HepG2 (cell line): ENCODE measurements at regions not wholly inside any gene's neighbourhood (a gene's known extent, or its start where the extent isn't known, plus 50 kb on each side); places are given as distances from the start of the nearest gene placed in this dataset.
"Not testable (repeated sequence)": the region's sequence is repeated elsewhere in the genome, so short reads cannot be mapped to it uniquely, and the experiment has no call there.

Experiments
- ATAC-seq: fragments of 200-7000 bp; cut with Tn5 transposase; 3 replicates; pipeline ENCODE4 v1.9.1; 2020; ENCODE audit warnings: mild to moderate bottlenecking, moderate library complexity
- BruUV-seq: library from RNA; stranded (reverse); fragments of 400-500 nt; replicated peaks from 2 replicates; lab custom pipeline; 2021; lab: Mats Ljungman, UMichigan
- CTCF ChIA-PET: fragments of 300-600 bp; formaldehyde crosslinking; extraction: SDS; loops from one replicate; lab custom pipeline; 2021; ENCODE audit warnings: low total read pairs, inconsistent platforms, low intra/inter-chr PET ratio; lab: Yijun Ruan, JAX
- POLR2A ChIA-PET: fragments of 350-600 bp; sonication (Branson Sonifier 250); formaldehyde crosslinking; loops from one replicate; lab custom pipeline; 2020; ENCODE audit warnings: antibody characterized with exemption, inconsistent platforms; lab: Yijun Ruan, JAX
- DNase-seq: peaks from one replicate; pipeline ENCODE4 v3.0.0-alpha.2; 2015; ENCODE audit warnings: low spot score
- FAIRE-seq: peaks from 3 replicates; lab custom pipeline; 2011; peaks lifted over from hg19 to GRCh38; lab: Jason Lieb, UNC
- H2AFZ ChIP-seq: one replicate; pipeline ENCODE4 v1.6.1; 2011; ENCODE audit warnings: low read length, inconsistent platforms
- H3K27ac ChIP-seq: fragments of 300-600 bp; 3 replicates; pipeline ENCODE4 v1.8.0; 2011; ENCODE audit warnings: mixed run types, mild to moderate bottlenecking, mixed read lengths, low read length, inconsistent platforms; ENCODE audit not compliant: insufficient read depth; ENCODE audit errors: extremely low read length
- H3K27me3 ChIP-seq, 2 experiments: fragments of 200-600 bp in 1 of 2; 2 replicates in 1 of 2; 3 replicates in 1 of 2; pipeline versions ENCODE4 v1.6.0 to v1.8.0; 2011; ENCODE audit warnings: low read length in 2 of 2, mild to moderate bottlenecking in 2 of 2, moderate library complexity in 2 of 2, inconsistent platforms in 1 of 2; ENCODE audit not compliant: insufficient read depth in 2 of 2, control insufficient read depth in 1 of 2
- H3K36me3 ChIP-seq, 2 experiments: fragments of 200-600 bp in 1 of 2; replicated peaks in 1 of 2; 2 replicates in 1 of 2; 3 replicates in 1 of 2; pipeline versions ENCODE4 v1.5.1 to v1.8.0; 2011; ENCODE audit warnings: low read length in 2 of 2, inconsistent platforms in 1 of 2; ENCODE audit not compliant: insufficient read depth in 2 of 2, control insufficient read depth in 1 of 2
- H3K4me1 ChIP-seq: 2 replicates; pipeline ENCODE4 v1.5.1; 2012; ENCODE audit warnings: low read length, inconsistent platforms; ENCODE audit not compliant: insufficient read depth
- H3K4me2 ChIP-seq: 2 replicates; pipeline ENCODE4 v1.6.0; 2011; ENCODE audit warnings: low read depth, low read length, inconsistent platforms
- H3K4me3 ChIP-seq, 3 experiments: fragments of 200-600 bp in 1 of 3; sonication (generic), shearing (Covaris generic) in 1 of 3; replicated peaks in 1 of 3; 2 replicates each; pipeline ENCODE4 v1.5.1; 2011 to 2016; ENCODE audit warnings: low read length in 3 of 3, inconsistent platforms in 2 of 3, low read depth in 2 of 3, mild to moderate bottlenecking in 2 of 3, control low read depth in 1 of 3, mixed read lengths in 1 of 3; ENCODE audit not compliant: insufficient read depth in 1 of 3
- H3K79me2 ChIP-seq: one replicate; pipeline ENCODE4 v1.6.1; 2011; ENCODE audit warnings: low read length, inconsistent platforms; ENCODE audit not compliant: insufficient read depth
- H3K9ac ChIP-seq: 2 replicates; pipeline ENCODE4 v1.6.0; 2011; ENCODE audit warnings: mild to moderate bottlenecking, low read depth, low read length, inconsistent platforms; ENCODE audit not compliant: insufficient read depth
- H3K9me3 ChIP-seq: 2 replicates; pipeline ENCODE4 v1.5.1; 2012; ENCODE audit warnings: mild to moderate bottlenecking, low read length
- H4K20me1 ChIP-seq: 2 replicates; pipeline ENCODE4 v1.6.0; 2011; ENCODE audit warnings: inconsistent platforms, mild to moderate bottlenecking, low read length, moderate library complexity; ENCODE audit not compliant: insufficient read depth
- ADNP ChIP-seq: sonication (generic); formaldehyde crosslinking; IDR thresholded peaks from 2 replicates; pipeline ENCODE4 v1.4.0; 2020; ENCODE audit warnings: missing genetic modification reagents
- FOXC1 ChIP-seq: sonication (generic); formaldehyde crosslinking; IDR thresholded peaks from 2 replicates; pipeline ENCODE4 v1.8.0; 2022; ENCODE audit warnings: mild to moderate bottlenecking, missing genetic modification reagents, borderline replicate concordance
- KLF16 ChIP-seq, 2 experiments: sonication (generic) in 1 of 2; formaldehyde crosslinking in 1 of 2; IDR thresholded peaks; 2 replicates each; pipeline versions ENCODE4 v1.6.1 to v1.8.0; 2016 to 2023; ENCODE audit warnings: missing genetic modification reagents in 2 of 2, missing compliant biosample characterization in 1 of 2
- SYNCRIP ChIP-seq: fragments of 200-400 bp; formaldehyde crosslinking; IDR thresholded peaks from 2 replicates; pipeline ENCODE4 v1.6.1; 2018; ENCODE audit warnings: mild to moderate bottlenecking, low read depth, low read length; ENCODE audit not compliant: insufficient read depth
- ZNF33B ChIP-seq: sonication (generic); formaldehyde crosslinking; IDR thresholded peaks from 2 replicates; pipeline ENCODE4 v1.5.1; 2020; ENCODE audit warnings: mild to moderate bottlenecking, missing genetic modification reagents
- WGBS: methylation state at CpG from one replicate; pipeline ENCODE4 v1.1.6; 2017; ENCODE audit warnings: low lambda C conversion rate; 5-methylcytosine and 5-hydroxymethylcytosine counted together
- in situ Hi-C: cut with HindIII; loops from 2 replicates; pipeline ENCODE4 v1.10.0; 2017; ENCODE audit warnings: low pct_unique_long_range_greater_than_20kb; ENCODE audit not compliant: extremely low pct_ligation_motif_present
- intact Hi-C: fragments of 100-400 bp; cut with micrococcal nuclease; formaldehyde crosslinking; loops from one replicate; pipeline ENCODE4 v1.10.0; 2022; ENCODE audit not compliant: unreplicated experiment

DNA sequence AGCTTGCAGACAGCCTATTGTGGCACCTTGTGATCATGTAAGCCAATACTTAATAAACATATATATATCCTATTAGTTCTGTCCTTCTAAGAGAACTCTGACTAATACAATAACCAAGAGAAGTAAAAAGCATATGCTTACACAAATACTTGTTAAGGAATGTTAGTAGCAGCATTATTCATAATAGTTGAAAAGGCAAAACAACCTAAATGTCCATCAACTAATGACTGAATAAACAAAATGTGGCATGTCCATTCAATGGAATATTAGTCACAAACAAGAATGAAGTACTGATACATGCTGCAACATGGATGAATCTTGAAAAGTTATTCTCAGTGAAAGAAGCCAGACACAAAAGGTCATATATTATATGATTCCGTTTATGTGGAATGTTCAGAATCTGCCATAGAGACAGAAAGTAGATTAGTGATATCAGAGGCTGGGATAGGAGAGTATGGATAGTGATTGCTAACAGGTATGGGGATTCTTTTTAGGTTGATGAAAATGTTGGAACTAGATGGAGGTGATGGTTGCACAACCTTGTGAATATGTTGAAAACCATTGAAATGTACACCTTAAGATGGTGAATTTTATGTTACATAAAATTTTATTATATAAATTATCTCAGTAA, 112.5 kb upstream of the UNC5B start (continued):
- TF ChIP-seq KLF16 (CRISPR knock-in tag; IDR thresholded peaks at IDR 0.05): no peak

DNA sequence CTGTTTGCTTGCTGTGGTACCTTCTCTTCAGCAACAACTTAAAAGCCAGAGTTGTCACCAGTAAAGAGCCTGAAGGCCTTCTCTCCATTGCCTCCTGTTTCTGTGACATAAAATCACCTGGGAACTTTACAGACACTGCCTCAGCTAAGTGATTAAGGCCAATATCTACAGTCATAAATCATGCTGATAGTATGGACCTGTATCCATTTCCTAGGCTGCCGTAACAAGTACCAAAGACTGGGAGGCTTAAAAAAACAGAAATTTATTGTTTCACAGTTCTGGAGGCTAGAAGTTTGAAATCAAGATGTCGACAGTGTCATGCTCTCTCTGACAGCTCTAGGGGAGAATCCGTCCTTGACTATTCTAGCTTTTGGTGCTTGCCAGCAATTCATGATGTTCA, 108.4 kb upstream of the UNC5B start:
- DNase-seq: no peak
- Histone ChIP-seq H3K4me2 (no peak overlapping the region), H3K9ac (no peak overlapping the region), H3K27ac (no peak overlapping the region), H4K20me1 (no peaks in the 10 kb centered on the region), H3K4me3 (no peak overlapping the region), H3K4me1 (no peaks in the 10 kb centered on the region), H3K9me3 (no peaks in the 10 kb centered on the region), H3K36me3 (no peaks in the 10 kb centered on the region), H2AFZ (no peak overlapping the region), H3K27me3 (no peaks in the 10 kb centered on the region), H3K79me2 (no peaks in the 10 kb centered on the region)
- CTCF ChIA-PET: no interaction called here
- 19% methylated on average over 3 of the region's 3 CpGs for WGBS
- POLR2A ChIA-PET: no interaction called here
- no peak for TF ChIP-seq FOXC1
- TF ChIP-seq ADNP (CRISPR knock-in tag): no peak
- no peak for TF ChIP-seq SYNCRIP
- no peak for TF ChIP-seq ZNF33B (CRISPR knock-in tag)
- FAIRE-seq: no peak
- in situ Hi-C loops (no loop called here), intact Hi-C loops (no loop called here)
- no TSS peak for BruUV-seq
- ATAC-seq: no peak

DNA sequence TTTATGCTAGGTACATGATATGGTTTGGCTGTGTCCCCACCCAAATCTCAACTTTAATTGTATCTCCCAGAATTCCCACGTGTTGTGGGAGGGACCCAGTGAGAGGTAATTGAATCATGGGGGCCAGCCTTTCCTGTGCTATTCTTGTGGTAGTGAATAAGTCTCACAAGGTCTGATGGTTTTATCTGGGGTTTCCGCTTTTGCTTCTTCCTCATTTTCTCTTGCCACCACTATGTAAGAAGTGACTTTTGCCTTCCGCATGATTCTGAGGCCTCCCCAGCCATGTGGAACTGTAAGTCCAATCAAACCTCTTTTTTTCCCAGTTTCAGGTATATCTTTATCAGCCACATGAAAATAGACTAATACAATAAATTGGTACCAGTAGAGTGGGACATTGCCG, 106.2 kb upstream of the UNC5B start:
- H3K4me3 ChIP-seq, CTCF ChIA-PET, H3K27me3 ChIP-seq, POLR2A ChIA-PET, H3K9me3 ChIP-seq, H3K36me3 ChIP-seq, ATAC-seq, H3K9ac ChIP-seq, H3K79me2 ChIP-seq, H3K4me2 ChIP-seq, FAIRE-seq, BruUV-seq, H2AFZ ChIP-seq, H3K4me1 ChIP-seq, DNase-seq, H4K20me1 ChIP-seq, in situ Hi-C loops, intact Hi-C loops, H3K27ac ChIP-seq: not testable (repeated sequence)
- WGBS: 49% methylated on average over 4 of the region's 4 CpGs

- H3K4me2 ChIP-seq, in situ Hi-C loops, H3K27ac ChIP-seq, H4K20me1 ChIP-seq, FAIRE-seq, CTCF ChIA-PET, POLR2A ChIA-PET, DNase-seq, H3K4me3 ChIP-seq, ATAC-seq, H3K9me3 ChIP-seq, H3K4me1 ChIP-seq, H3K36me3 ChIP-seq, H3K79me2 ChIP-seq, H3K9ac ChIP-seq, BruUV-seq, H3K27me3 ChIP-seq, H2AFZ ChIP-seq, intact Hi-C loops: not testable (repeated sequence)
- 48% methylated on average over 6 of the region's 7 CpGs for WGBS
Observed at GRCh38 chr10:71107117-71107516, 105.3 kb upstream of the UNC5B start.
